Hematopoietic multipotent progenitor cell treated with erythropoietin and hydrocortisone succinate and interleukin-3 and kit ligand, for 17 days (in vitro differentiated cells): ENCODE measurements at regions not wholly inside any gene's neighbourhood (a gene's known extent, or its start where the extent isn't known, plus 50 kb on each side); places are given as distances from the start of the nearest gene placed in this dataset.
"Not testable (repeated sequence)": the region's sequence is repeated elsewhere in the genome, so short reads cannot be mapped to it uniquely, and the experiment has no call there.

ENCODE experiments used
- DNase-seq: peaks from one replicate; pipeline ENCODE4 v3.0.0-alpha.2; 2015; ENCODE audit warnings: low spot score

DNA sequence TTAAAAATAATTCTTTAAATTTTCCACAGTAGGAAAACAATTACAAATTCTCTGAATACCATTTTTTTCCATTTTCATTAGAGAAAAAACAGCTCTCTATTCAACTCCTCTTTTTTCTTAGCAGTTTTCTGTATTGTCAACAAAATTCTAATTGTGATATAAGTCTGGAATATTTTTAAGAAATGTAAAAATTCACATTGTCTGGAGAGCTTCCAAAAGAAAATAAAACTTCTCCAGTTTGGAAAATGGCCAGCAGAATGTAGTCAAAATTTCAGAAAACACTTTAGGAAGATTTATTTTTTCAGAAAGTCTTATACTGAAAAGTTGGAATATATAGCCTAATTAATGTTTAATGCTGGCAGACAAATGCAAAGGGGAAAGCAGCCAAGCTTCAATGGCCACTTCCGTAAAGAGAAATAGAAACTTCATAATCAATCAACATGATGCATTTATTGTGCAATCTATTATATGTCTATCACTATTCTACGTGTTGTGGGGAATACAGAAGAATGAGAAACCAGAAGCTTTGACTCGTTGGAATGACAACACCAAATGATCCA lies 733.2 kb upstream of the PKDCC start:
- DNase-seq = no peak

GRCh38 chr2:41319437-41319836 lies 728.4 kb upstream of the PKDCC start:
- DNase-seq = no peak

DNA sequence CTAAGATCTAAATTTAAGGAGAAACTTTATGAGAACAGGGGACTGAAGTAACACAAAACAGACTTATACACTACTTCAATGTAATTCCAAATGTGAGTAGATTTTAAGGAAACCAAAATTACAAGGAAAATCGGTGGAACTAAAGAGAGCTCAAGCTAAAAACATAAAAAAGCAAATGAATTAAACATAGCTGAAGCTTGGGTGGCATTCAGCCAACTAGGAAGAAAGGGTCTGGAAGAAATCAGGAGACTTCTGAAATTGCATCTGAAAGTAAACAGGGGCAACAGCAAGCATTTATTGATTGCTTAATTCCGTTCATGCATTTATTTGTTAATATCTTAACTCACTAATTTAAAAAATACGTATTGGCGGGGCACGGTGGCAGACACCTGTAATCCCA lies 727.3 kb upstream of the PKDCC start:
- DNase-seq = no peak

GRCh38 chr2:41321351-41321750 lies 726.5 kb upstream of the PKDCC start:
- no peak for DNase-seq

GRCh38 chr2:41326851-41327250 lies 721.0 kb upstream of the PKDCC start:
- no peak for DNase-seq

GRCh38 chr2:41329040-41329439 lies 718.8 kb upstream of the PKDCC start:
- no peak for DNase-seq

DNA sequence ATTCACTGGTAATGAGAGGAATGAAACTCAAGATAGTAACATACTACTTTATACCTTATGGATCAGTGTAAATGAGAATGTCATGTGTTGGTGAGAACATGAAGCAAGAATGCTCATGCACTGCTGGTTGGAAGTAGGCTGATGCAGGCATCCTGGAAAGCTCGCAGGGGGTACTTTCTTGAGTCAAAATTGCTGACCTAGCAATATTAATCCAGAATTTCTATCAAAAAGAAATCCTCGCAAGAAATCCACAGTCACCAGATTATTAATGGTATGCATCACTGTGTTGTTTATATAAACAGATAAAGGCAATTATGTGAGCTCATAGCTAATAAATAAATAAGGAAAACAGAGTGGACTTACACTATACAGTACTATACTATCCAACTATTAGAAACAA lies 713.7 kb upstream of the PKDCC start:
- no peak for DNase-seq

GRCh38 chr2:41335573-41335972 lies 712.2 kb upstream of the PKDCC start:
- not testable (repeated sequence) for DNase-seq

DNA sequence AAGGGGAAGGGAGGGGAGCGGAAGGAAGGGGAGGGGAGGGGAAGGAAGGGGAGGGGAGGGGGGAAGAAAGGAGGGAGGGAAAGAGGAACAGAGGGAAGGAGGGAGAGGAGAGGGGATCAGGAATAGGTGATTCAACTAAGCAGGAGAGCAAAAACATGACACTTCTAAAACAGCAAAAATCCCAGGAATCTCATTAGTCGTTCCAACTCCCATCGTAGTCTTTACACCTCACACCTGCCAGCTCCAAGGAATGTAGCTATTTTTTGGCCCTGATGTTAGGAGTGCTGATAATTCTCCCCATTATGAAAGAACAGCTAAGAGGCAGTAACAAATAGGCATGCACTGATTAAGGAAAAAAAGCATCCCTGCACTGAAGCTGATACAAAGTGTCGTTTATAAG lies 709.9 kb upstream of the PKDCC start:
- no peak for DNase-seq

- DNase-seq = no peak
Observed at GRCh38 chr2:41344529-41344928, 703.3 kb upstream of the PKDCC start.

DNA sequence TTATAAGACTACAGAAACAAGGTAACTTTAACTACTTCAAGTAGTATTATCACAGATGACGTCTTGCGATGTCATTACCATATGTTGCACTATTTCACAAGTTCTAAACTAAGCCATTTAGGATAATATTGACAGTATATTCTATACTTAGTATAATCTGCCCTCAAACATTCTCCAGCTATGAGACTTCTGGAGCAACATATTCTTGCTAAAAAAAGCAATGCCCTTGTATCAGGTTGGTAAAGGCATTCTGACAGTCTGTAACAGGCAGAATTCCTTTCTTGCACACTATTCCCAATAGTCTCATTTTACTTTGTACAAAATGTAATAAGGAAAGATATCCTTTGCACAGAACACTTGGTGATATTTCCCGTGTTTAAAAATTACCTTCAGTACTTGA lies 694.8 kb upstream of the PKDCC start:
- no peak for DNase-seq

DNA sequence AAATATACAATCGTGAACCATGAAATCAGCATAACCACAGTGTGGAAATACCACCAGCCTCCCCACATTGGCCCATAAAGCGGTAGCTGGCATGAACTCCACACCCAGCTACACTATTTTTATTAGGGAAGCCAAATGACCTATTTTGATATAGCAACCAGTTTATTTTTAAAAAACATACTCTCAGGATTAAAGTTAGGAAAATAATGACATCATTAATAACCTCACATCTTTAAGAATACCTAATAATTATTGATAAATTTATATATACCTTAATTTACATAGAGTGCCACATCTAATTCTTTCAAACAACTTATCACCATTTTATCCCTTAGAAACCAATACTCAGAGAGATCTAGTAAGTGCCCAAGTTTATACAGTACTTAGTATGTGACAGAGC lies 692.0 kb upstream of the PKDCC start:
- DNase-seq = no peak

DNA sequence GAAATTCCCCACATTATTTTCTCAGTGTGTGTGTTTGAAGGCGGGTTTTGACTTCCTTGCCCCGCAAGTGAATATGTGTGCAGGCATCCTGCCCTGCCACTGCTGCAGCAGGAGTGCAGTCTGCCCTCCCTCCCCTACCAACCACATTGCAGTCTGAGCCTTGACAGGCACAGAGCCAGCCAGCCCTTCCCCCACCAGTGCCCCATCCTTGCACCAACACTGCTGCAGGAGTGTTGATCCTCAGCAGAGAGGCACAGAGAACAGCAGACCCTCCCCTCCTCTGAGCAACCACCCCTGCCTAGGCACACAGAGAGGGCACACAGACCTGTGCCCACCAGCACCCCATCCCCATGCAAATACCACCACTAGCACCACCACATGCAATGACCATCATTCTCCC lies 683.0 kb upstream of the PKDCC start:
- no peak for DNase-seq

- no peak for DNase-seq
Observed at GRCh38 chr2:41375901-41376300, 671.9 kb upstream of the PKDCC start.

DNA sequence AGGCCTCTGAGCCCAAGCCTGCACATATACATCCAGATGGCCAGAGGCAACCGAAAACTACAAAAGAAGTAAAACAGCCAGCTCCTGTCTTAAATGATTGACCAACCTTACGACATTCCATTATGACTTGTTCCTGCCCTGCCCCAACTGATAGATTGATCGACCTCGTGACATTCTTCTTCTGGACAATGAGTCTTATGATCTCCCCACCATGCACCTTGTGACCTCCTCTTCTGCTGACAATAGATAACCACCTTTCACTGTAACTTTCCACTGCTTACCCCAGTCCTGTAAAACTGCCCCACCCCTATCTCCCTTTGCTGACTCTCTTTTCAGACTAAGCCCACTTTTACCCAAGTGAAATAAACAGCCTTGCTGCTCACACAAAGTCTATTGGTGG lies 670.0 kb upstream of the PKDCC start:
- DNase-seq = no peak

DNA sequence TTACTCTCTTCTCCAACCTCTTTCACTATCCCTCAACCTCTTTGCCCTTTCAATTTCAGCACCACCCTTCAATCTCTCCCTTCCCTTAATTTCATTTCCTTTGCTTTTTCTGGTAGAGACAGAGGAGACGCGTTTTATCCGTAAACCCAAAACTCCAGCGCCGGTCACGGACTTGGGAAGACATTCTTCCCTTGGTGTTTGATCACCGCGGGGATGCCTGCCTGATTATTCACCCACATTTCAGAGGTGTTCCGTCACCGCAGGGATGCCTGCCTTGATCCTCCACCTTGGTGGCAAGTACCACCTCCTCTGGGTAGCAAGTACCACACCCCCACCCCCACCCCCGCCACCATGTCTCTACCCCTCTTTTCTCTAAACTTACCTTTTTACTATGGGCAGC lies 669.4 kb upstream of the PKDCC start:
- no peak for DNase-seq

GRCh38 chr2:41379496-41380221 lies 668.2 kb upstream of the PKDCC start:
- DNase-seq = no peak

- no peak for DNase-seq
Observed at GRCh38 chr2:41381701-41382100, 666.1 kb upstream of the PKDCC start.

DNA sequence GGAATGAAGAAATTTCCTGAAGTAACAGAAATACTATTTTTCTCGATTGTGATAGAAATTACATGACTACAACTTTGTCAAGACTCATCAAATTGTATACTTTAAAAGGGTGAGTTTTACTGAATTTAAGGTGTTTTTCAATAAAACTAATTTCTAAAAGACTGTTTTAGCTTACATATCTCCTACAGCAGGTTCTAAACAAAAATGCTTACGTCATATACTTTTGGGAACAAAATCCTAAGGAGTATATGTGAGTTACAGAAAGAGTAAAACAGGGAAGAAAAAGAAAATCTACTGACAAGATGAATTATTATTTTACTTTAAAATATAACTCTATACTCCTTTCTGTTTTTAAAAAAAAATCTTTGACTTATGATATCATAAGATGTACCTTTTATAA lies 660.3 kb upstream of the PKDCC start:
- DNase-seq = no peak

DNA sequence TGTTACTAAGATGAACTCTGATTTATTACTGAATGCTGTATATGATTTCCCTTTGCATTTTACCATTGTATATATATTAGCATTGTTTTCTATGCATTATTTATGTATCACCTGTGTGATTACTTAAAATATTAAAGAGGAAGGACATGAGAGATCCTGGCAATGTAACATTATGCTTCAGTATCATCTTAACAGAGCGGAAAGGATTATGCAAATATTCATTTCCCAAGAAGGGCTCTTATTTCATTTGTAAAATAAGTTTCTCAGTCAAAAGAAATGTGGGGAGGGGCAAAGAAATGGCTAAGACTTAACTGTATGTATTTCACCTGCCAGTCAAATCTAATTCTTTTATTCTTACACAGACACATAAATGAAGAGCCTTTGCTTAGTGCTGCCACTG lies 654.2 kb upstream of the PKDCC start:
- no peak for DNase-seq

DNA sequence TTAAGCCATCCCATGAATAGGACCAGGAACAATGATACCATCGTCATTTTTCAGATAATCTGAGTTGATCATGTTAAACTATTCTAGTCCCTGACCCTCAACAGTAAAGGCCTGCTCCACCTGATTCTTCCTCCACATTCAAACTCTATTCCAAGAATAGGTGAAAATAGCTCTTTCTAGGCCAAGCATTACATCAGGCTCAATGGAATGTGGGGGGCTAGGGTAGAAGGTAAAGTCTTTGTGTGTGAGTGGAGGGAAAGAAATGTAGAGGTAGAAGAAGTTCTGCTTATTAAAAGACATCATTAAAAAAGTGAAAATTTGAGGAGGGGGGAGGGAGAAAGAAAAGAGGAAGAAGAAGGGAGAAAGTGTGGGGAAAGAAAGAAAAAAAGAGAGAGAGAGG lies 653.3 kb upstream of the PKDCC start:
- no peak for DNase-seq

GRCh38 chr2:41395692-41396091 lies 652.1 kb upstream of the PKDCC start:
- DNase-seq = no peak

DNA sequence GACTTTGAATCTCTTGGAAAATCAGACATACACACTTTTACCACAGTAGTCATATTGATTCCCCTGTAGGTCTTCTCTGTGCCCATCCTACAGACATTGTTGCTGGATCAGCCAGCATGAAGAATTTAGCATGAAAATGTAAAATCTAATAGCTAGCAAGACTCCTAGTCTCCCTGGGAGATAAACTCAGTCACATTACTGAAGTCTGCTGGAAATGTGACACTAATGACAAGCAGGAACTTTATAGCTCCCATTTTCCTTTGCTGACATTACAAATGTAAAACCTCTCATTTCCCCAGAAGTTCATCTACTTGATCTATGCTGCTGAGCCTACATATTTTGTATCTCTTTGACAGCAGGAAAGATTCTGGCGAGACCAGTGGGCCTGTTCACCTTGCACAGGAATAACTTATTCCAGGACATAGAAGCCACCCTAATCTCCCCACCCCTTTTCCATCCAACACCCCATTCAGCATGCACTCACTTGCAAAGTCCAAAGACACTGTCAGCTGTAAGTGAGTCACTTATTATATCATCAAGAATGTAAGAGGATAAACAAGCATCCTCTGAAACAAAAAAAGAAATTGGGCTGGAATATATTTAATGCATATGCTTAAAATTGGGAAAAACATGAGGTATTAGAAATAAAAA lies 648.3 kb upstream of the PKDCC start:
- DNase-seq = no peak
